ENCODE measurements at regions not wholly inside any gene's neighbourhood (a gene's known extent, or its start where the extent isn't known, plus 50 kb on each side); places are given as distances from the start of the nearest gene placed in this dataset.

GRCh38 chr5:170181902-170182301 is 50.9 kb upstream of the C5orf58 start:
- no peak overlapping the region for H3K27ac Mint-ChIP-seq
- no peak for ATAC-seq (replicated peaks)
- no peaks in the 10 kb centered on the region for H3K4me1 Mint-ChIP-seq
- no peak for DNase-seq
- H3K4me3 Mint-ChIP-seq = no peak overlapping the region
- H3K9me3 Mint-ChIP-seq = no peaks in the 10 kb centered on the region
- H3K36me3 Mint-ChIP-seq = no peaks in the 10 kb centered on the region
- H3K27me3 Mint-ChIP-seq = peaks cover 0 to 20% of the 10 kb centered on the region in 2 donors

- H3K27me3 Mint-ChIP-seq = peaks cover 2 to 20% of the 10 kb centered on the region in 2 donors
- no peak overlapping the region for H3K4me3 Mint-ChIP-seq
- H3K36me3 Mint-ChIP-seq = no peaks in the 10 kb centered on the region
- no peak for DNase-seq
- no peaks in the 10 kb centered on the region for H3K4me1 Mint-ChIP-seq
- H3K27ac Mint-ChIP-seq = no peak overlapping the region
- H3K9me3 Mint-ChIP-seq = no peaks in the 10 kb centered on the region
- ATAC-seq (replicated peaks) = no peak
These were observed 50.3 kb upstream of the C5orf58 start for GRCh38 chr5:170182491-170182890.

All from stimulated activated naive B cell treated with anti-CD40 and anti-IgM and Interleukin-4, amounts not matched to agents 10 μg/mL and 1 μg/mL and 100 μg/mL, for 72 hours (primary cell).